ENCODE measurements at regions not wholly inside any gene's neighbourhood (a gene's known extent, or its start where the extent isn't known, plus 50 kb on each side); places are given as distances from the start of the nearest gene placed in this dataset.

DNA sequence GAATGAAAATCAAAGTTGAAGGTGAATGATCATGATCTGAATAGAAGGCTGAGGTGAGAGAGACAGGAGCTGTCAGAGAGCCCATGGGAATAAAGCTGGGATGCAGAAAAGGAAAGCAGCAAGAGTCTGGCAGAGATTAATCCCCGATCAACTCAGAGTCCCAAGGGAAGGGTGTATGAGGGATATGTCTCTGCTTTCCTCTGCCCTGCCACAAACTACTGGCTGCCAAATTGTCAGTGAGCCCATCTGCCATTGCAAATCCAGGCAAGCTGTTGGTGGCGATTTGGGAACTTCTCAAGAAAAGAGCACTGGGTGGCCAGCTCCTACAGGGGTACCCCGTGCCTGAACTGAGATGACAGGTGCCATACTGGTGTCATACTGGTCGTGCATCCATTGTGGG lies 705.5 kb upstream of the MAN1A1 start:
- DNase-seq = no peak

DNA sequence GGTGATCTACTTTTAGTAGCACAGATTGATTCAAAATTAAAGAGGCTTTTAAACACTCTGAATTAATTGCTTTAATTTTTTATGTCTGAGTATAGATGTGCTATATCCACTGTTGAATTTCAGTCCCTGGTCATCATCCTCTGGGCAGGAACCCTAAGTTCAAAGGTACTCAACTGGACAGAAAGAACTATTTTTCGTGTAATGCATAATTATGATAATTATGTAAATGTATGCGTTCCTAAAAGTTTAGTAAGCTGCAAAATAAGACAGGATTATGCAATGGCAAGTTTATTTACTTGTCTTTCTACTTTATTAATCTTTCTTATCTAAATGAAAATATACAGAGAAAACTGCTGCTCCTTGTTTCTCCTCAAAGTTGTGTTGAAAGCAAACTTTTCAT lies 690.1 kb upstream of the MAN1A1 start:
- DNase-seq = no peak

GRCh38 chr6:120031837-120032236 lies 682.3 kb upstream of the MAN1A1 start:
- no peak for DNase-seq

GRCh38 chr6:120026791-120027190 lies 677.2 kb upstream of the MAN1A1 start:
- DNase-seq = no peak

- no peak for DNase-seq
Observed at GRCh38 chr6:120010075-120010474, 660.5 kb upstream of the MAN1A1 start.

DNA sequence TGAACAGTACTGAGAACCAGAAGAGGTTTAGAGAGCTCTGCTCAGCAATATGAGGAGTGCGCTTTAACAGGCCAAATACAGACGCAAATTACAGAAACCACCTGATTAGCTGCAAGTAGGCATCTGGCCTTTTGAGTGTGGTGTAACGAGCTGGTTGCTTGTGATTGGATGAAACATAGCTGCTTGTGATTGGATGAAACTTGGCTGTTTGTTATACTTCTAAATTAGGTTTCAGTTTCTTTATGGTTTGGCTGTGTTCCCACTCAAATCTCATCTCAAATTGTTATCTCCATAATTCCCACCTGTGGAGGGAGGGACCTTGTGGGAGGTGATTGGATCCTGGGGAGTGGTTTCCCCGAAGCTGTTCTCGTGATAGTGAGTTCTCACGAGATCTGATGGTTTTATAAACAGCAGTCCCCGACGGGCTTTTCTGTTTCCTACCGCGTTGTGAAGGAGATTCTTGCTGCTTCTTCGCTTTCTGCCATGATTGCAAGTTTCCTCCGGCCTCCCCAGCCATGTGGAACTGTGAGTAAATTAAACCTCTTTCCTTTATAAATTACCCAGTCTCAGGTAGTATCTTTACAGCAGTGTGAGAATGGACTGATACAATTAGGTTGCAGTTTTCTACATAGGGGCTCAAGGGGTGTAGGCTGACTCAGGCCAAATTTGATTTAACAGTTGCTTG lies 655.9 kb upstream of the MAN1A1 start:
- no peak for DNase-seq

GRCh38 chr6:119986934-119987549 lies 637.5 kb upstream of the MAN1A1 start:
- no peak for DNase-seq

DNA sequence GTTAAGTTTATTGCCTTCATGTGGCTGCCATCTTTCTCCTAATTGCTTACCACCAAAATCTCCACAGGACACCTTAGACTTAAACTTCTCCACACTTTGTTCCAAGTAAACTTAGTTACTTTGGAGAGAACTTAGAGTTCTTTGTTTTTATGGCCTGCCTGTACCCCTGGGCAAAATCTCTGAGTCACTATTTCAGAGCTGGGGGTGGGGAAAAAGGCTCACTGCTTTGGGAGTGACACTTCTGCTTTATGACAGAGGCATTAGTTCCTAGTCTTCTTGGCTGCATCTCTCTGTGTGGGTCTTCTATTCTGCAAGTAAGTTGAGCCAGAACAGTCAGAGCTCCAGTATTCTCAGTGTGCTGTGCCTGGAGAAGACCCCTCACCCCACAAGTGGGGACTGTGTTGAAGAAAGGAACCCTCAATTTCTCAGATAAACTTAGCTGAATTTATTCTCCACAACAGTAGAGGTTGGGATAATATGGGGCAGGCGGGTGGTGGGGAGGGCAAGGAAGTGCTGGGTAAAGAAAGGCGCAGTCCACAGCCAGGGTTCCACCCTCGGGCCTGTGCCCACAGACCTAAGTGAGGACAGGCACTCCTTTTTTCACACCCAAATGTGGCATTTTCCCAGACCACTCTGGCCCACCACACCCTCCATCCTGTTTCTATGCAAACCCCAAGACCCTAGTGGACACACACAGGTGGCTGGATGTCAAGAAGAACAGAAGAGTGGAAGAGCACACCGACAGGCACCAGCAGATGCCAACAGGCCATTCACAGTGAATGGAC lies 636.6 kb upstream of the MAN1A1 start:
- no peak for DNase-seq

- DNase-seq = no peak
Observed at GRCh38 chr6:119980802-119981201, 631.2 kb upstream of the MAN1A1 start.

GRCh38 chr6:119979862-119980261 lies 630.3 kb upstream of the MAN1A1 start:
- DNase-seq = no peak

- DNase-seq = no peak
Observed at GRCh38 chr6:119978274-119978889, 628.8 kb upstream of the MAN1A1 start.

DNA sequence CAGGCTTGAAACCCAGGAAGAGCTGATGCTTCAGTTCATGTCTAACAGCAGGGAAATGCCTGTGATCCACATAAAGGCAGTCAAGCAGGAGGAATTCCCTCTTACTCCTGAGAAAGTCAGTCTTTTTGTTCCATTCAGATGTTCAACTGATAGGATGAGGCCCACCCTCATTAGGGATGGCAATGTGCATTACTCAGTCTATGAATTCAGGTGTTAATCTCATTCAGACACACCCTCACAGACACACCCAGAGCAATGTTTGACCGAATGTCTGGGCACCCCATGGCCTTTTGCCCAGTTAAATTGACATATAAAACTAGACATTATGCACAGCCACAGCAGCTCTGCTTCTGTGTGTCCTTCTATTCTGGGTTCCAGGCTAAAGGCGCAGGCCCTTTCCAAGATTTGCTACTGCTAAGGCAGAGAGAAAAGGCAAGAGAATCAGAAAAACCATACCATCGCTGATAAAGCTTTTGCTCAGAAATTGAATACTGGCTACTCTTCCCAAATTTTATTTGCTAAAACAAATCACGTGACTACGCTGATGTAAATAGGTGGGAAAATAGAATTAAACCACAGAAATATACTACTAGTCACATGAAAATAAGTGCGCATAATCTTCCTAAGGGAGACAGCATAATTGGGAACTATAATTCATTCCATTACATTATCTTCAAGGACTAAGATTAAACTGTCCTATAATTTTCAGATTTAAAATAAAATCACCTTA lies 625.0 kb upstream of the MAN1A1 start:
- DNase-seq = no peak

DNA sequence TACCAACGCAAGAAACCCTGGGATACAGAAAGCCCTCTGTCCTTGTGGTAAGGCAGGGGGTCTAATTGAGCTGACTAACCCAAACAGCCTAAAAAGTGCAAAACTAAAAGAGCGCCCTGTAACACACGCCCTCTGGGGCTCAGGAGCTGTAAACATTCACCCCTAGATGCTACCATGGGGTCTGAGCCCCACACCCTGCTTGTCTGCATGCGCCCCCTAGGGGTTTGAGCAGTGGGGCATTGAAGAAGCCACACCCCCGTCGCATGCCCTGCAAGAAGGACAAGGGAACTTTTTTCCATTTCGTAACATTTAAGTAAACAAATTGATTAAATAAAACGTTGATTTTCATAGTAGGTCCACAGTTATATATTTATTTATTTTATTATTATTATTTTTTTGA lies 616.9 kb upstream of the MAN1A1 start:
- no peak for DNase-seq

- no peak for DNase-seq
Observed at GRCh38 chr6:119965900-119966299, 616.3 kb upstream of the MAN1A1 start.

DNA sequence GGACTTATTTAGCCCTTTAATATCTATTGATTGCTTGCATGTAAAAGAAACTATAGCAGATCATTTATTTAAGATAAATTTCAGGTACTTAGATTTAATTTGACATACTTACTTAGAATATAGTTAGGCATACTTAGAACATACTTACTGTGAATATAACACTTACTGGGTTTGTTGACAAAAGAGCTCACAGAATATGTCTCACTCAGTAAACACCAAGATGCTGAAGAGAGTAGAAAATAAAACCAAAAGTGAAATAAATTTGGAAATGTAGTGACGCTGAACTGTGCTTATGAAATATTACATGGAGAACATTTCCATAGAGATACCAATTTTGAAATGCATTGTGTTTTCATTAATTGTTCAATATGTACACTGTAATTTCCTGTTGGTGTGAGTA lies 615.4 kb upstream of the MAN1A1 start:
- DNase-seq = no peak

- no peak for DNase-seq
Observed at GRCh38 chr6:119962505-119962904, 612.9 kb upstream of the MAN1A1 start.

GRCh38 chr6:119961450-119961849 lies 611.9 kb upstream of the MAN1A1 start:
- no peak for DNase-seq

- DNase-seq = no peak
Observed at GRCh38 chr6:119960456-119960855, 610.9 kb upstream of the MAN1A1 start.

GRCh38 chr6:119960036-119960435 lies 610.5 kb upstream of the MAN1A1 start:
- no peak for DNase-seq

DNA sequence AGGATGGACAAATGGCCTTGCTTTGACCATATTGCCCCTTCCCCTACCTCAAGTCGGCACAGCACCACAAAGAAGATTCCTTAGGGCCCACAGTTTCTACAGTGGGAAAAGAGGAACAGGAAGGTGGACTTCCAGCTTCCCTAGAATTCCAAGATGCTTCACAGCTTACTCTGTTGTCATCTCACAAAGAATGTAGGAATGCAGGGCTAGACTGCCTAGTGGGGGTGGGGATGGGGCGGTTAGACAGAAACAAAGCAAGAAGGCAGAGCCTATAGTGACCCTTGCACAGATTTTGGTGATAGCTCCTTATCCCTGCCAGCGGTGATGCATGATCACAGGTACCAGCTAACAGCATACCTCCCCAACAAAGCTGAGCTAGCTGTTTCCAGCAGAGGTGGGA lies 607.6 kb upstream of the MAN1A1 start:
- no peak for DNase-seq

- no peak for DNase-seq
Observed at GRCh38 chr6:119952696-119953095, 603.1 kb upstream of the MAN1A1 start.

DNA sequence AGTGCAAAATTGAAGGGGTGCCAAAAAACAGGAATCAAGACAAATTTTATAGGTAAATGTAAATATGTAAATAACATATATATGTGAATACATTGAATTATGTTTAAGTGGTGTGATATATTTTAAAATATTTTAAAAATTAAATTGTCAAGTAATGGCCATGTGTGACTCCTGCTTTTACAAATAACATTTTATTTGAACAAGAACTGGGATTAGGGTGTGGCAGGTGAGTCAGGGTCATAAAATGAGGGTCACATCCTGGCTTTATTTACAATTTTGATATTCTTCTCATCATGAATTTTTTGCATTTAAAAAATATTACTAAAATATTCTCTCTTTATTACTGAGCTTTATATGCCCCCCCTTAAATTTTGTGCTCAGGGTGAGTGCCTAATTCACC lies 601.1 kb upstream of the MAN1A1 start:
- DNase-seq = no peak
